ENCODE measurements at regions not wholly inside any gene's neighbourhood (a gene's known extent, or its start where the extent isn't known, plus 50 kb on each side); places are given as distances from the start of the nearest gene placed in this dataset.

DNA sequence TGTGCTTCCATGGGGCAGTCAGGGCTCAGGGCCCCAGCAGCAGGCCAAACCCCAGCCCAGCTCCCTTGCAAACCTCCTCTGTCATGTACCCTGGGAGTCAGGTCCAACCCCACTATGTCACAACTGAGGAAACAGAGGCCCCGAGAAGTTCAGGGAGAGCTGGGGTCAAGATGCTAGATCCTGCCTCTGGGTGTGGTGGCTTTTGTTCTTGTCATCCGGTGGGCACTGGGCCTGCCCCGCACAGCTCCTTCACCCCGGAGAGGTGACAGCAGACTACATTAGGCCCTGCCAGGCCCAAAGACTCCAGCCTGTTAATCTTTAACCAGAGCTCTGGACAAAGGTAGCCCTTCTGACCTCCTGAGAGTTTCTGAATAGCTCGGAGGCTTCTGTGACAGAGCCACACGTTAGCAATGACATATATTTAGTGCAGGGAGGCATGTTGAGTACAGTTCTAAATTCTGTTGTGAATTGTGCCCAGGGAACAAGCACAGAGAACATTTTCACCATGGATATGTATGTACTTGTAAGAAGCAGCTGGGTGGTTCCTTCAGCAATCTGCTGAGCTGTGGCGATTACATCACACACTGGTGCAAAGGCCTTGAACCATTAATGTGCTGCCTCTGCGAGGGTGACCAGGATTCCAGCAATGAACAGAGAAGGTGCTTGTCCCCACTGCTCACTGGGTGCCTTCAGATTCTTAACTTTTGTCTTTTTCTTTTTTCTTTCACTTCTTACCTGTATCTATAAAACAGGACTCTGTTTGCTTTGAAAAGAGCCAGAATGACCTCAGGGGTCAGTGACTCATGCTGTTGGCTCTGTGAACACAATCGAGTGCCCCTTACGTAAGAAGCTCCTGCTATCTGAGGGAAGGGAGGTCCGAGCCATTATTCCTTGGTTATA, 102.8 kb downstream of the RHOU start:
- peak; percentile 75 for DNase-seq (ENCODE audit: low read depth)
- TF ChIP-seq, protein P1, sequence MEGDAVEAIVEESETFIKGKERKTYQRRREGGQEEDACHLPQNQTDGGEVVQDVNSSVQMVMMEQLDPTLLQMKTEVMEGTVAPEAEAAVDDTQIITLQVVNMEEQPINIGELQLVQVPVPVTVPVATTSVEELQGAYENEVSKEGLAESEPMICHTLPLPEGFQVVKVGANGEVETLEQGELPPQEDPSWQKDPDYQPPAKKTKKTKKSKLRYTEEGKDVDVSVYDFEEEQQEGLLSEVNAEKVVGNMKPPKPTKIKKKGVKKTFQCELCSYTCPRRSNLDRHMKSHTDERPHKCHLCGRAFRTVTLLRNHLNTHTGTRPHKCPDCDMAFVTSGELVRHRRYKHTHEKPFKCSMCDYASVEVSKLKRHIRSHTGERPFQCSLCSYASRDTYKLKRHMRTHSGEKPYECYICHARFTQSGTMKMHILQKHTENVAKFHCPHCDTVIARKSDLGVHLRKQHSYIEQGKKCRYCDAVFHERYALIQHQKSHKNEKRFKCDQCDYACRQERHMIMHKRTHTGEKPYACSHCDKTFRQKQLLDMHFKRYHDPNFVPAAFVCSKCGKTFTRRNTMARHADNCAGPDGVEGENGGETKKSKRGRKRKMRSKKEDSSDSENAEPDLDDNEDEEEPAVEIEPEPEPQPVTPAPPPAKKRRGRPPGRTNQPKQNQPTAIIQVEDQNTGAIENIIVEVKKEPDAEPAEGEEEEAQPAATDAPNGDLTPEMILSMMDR (IDR thresholded peaks at IDR 0.05; ENCODE audit: control insufficient read depth, extremely low read depth, insufficient read depth): no peak
- no peak overlapping the region for H3K4me3 ChIP-seq (ENCODE audit: low read depth, low read length)

DNA sequence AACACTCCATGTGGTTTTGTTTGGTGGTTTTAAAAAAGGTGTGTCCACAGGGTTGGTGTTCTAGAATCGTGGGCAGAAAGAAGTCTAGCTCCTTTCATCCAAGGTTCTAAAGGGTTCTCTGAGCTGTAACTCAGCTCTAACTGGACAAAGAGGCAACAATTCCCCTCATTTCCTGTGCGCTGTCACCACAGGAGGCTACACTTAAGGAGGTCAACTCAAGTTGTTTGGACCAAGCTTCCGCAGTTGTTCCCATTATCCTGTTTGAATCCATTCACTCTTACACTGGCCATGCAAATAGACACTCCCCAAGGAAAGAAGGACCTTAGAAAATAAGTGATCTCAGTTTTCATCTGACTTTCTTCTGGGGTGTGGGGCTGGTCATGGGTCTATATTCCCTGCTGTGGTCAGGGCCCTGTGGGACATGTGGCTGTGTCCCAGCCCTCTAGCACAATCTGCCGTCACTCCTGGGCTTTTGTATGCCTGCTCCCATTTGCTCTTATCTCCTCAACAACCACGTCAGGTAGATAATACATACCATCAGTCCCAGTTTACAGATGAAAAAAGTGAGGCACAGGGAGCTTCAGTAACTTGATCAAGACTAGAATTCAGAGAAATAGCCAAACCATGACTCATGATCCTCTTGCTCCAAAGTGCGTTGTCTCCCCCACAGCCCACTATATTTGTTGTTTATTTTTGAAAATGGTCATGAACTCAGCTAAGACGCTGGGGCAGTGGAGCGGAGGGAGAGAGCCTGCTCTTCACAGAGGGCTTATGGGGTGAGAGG, 103.6 kb downstream of the RHOU start:
- TF ChIP-seq, protein P1 (IDR thresholded peaks at IDR 0.05; ENCODE audit: control insufficient read depth, extremely low read depth, insufficient read depth): no peak

DNA sequence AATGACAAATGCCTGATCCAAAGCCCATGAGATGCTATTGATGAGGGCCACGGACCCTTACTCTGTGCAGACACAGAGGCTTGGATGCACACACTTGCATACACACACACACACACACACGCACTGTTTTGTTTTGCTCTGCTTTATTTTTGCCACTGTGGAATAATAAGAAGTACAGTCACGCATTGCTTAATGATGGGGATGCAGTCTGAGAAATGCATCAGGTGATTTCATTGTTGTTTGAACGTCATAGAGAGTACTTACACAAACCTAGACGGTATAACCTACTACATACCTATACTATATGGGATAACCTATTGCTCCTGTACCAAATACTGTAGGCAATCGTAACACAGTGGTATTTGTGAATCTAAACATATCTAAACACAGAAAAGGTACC, 104.4 kb downstream of the RHOU start:
- TF ChIP-seq, protein P1 (IDR thresholded peaks at IDR 0.05; ENCODE audit: control insufficient read depth, extremely low read depth, insufficient read depth): no peak
- H3K4me3 ChIP-seq (ENCODE audit: low read depth, low read length): no peak overlapping the region
- no peak for DNase-seq (ENCODE audit: low read depth)

More for the DNA sequence above, 103.6 kb downstream of the RHOU start:
- no peak for DNase-seq (ENCODE audit: low read depth)
- H3K4me3 ChIP-seq (ENCODE audit: low read depth, low read length): no peak overlapping the region

DNA sequence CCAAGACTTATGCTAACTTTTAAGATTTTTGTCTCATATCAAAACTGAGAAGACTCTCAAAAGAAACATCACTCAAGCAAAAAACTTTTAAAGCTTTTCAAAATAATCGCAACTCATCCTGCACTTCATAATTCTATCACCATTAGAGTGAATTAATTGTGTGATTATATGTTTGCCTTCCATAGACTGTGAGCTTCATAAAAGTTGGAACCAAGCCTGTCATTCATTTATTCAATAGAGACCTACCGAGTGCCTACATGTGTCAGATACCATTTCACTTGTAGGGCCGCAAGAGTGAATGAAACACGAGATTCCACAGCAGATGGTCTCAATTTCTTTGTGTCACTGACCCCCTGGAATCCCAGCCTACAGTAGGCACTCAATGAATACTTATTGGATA, 106.4 kb downstream of the RHOU start:
- no peak overlapping the region for H3K4me3 ChIP-seq (ENCODE audit: low read depth, low read length)
- DNase-seq (ENCODE audit: low read depth): no peak
- TF ChIP-seq, protein P1 (IDR thresholded peaks at IDR 0.05; ENCODE audit: control insufficient read depth, extremely low read depth, insufficient read depth): no peak

DNA sequence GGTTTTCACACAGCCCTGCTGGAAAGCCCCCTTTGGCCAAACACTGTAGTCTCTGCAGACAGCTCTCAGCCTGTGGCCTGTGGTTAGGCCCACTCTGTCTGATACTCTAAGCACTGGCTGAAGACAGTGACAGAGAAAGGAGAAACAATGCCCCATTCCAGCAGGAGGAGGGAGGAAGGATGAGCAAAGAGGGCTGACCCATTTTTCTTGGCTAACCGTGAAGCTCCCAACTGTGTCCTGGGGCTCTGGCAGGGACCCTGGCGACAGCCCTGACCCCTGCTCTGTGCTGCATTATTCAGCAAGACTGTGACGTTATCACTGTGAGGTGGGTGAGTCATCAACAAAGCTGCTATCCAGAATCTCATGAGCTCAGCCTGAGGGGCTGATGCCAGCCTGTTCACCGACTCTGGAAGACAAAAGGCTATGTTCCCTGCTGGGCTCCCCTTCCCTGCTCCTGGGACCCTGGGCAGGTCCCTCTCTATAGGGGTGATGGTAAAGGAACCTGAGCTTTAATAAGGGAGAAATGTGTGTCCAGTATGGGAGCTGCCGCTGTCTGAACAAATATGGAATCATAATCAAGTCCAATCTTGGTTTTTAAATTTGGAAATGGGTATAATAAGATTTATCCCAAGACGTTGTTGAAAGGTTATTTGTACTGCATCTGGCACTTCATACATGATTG, 107.0 kb downstream of the RHOU start:
- TF ChIP-seq, protein P1 (IDR thresholded peaks at IDR 0.05; ENCODE audit: control insufficient read depth, extremely low read depth, insufficient read depth): no peak
- no peak for DNase-seq (ENCODE audit: low read depth)

DNA sequence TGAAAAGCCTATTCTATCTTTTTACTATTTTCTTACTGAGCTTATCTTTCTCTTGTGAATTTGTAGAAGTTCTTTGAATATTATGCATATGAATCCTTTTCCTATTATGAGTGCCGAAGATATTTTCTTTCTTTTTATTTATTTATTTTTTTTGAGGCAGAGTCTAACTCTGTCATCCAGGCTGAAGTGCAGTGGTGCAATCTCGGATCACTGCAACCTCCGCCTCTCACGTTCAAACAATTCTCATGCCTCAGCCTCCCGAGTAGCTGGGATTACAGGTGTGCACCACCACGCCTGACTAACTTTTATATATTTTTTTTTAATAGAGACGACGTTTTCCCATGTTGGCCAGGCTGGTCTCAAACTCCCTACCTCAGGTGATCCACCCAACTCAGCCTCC, 109.8 kb downstream of the RHOU start:
- TF ChIP-seq, protein P1 (IDR thresholded peaks at IDR 0.05; ENCODE audit: control insufficient read depth, extremely low read depth, insufficient read depth): no peak
- no peak for DNase-seq (ENCODE audit: low read depth)
- H3K4me3 ChIP-seq (ENCODE audit: low read depth, low read length): no peak overlapping the region

More for the DNA sequence above, 107.0 kb downstream of the RHOU start:
- no peak overlapping the region for H3K4me3 ChIP-seq (ENCODE audit: low read depth, low read length)
